Stimulated activated naive B cell treated with anti-CD40 and anti-IgM and Interleukin-4, amounts not matched to agents 10 μg/mL and 1 μg/mL and 100 μg/mL, for 72 hours (primary cell): ENCODE measurements at regions not wholly inside any gene's neighbourhood (a gene's known extent, or its start where the extent isn't known, plus 50 kb on each side); places are given as distances from the start of the nearest gene placed in this dataset.

ENCODE experiments used
- ATAC-seq, 2 donors: fragments of 150-1000 bp; cut with Tn5 transposase; replicated peaks; 2 replicates each; pipeline ENCODE4 v1.10.0; 2021; ENCODE audit warnings: moderate library complexity in 1 of 2
- DNase-seq: peaks from one replicate; pipeline ENCODE4 v3.0.0; 2021
- H3K27ac Mint-ChIP-seq: one replicate; pipeline ENCODE4 v1.8.0; 2022; ENCODE audit warnings: mild to moderate bottlenecking, mixed read lengths
- H3K27me3 Mint-ChIP-seq, 2 donors: one replicate each; pipeline ENCODE4 v1.8.0; 2022; ENCODE audit warnings: mixed read lengths in 2 of 2
- H3K36me3 Mint-ChIP-seq, 2 donors: one replicate each; pipeline ENCODE4 v1.8.0; 2022; ENCODE audit warnings: mixed read lengths in 2 of 2, mild to moderate bottlenecking in 1 of 2
- H3K4me1 Mint-ChIP-seq, 2 donors: one replicate each; pipeline ENCODE4 v1.8.0; 2022; ENCODE audit warnings: mixed read lengths in 2 of 2, mild to moderate bottlenecking in 1 of 2
- H3K4me3 Mint-ChIP-seq, 2 donors: one replicate each; pipeline ENCODE4 v1.8.0; 2022; ENCODE audit warnings: mild to moderate bottlenecking in 2 of 2, mixed read lengths in 2 of 2, moderate library complexity in 1 of 2
- H3K9me3 Mint-ChIP-seq, 2 donors: one replicate each; pipeline ENCODE4 v1.8.0; 2022; ENCODE audit warnings: mixed read lengths in 2 of 2, mild to moderate bottlenecking in 1 of 2

- no peaks in the 10 kb centered on the region for H3K27me3 Mint-ChIP-seq
Observed at GRCh38 chr9:23621188-23621587, 204.9 kb downstream of the ELAVL2 start.

GRCh38 chr9:23621924-23622323 lies 204.1 kb downstream of the ELAVL2 start:
- H3K4me3 Mint-ChIP-seq: no peak overlapping the region
- DNase-seq (no peak), ATAC-seq (no peak)
- peaks cover 0 to 10% of the 10 kb centered on the region in 2 donors for H3K9me3 Mint-ChIP-seq
- no peaks in the 10 kb centered on the region for H3K27me3 Mint-ChIP-seq
- H3K27ac Mint-ChIP-seq: no peak overlapping the region
- no peaks in the 10 kb centered on the region for H3K4me1 Mint-ChIP-seq
- no peaks in the 10 kb centered on the region for H3K36me3 Mint-ChIP-seq

More at GRCh38 chr9:23621188-23621587, 204.9 kb downstream of the ELAVL2 start:
- no peak for ATAC-seq
- Mint-ChIP-seq H3K4me3 (no peak overlapping the region), H3K27ac (no peak overlapping the region), H3K9me3 (peaks cover 0 to 7% of the 10 kb centered on the region in 2 donors), H3K4me1 (no peaks in the 10 kb centered on the region), H3K36me3 (no peaks in the 10 kb centered on the region)
- no peak for DNase-seq

GRCh38 chr9:23622396-23622795 lies 203.6 kb downstream of the ELAVL2 start:
- Mint-ChIP-seq H3K9me3 (peaks cover 0 to 9% of the 10 kb centered on the region in 2 donors), H3K4me3 (no peak overlapping the region), H3K27ac (no peak overlapping the region), H3K4me1 (no peaks in the 10 kb centered on the region), H3K27me3 (no peaks in the 10 kb centered on the region), H3K36me3 (no peaks in the 10 kb centered on the region)
- ATAC-seq (no peak), DNase-seq (no peak)

DNA sequence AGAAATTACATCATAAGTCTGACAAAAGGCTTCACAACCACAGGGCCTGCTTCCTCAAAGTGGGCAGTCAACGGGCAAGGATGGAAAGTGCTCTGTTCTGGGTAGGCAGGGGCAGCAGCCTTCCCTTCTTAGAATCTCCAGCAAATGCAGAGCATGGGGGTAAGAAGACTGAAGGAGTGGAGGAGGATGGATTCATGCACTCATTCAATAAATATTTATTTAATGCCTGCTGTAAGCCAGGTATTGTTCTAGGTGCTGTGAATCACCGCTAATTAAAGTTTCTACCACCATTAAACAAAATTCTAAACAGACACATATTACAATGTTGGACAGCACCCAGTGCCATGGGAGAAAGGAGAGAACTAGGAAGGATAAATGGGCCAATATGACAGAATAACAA lies 195.6 kb downstream of the ELAVL2 start:
- Mint-ChIP-seq H3K27ac (no peak overlapping the region), H3K36me3 (no peaks in the 10 kb centered on the region), H3K9me3 (peaks cover 0 to 2% of the 10 kb centered on the region in 2 donors), H3K27me3 (no peaks in the 10 kb centered on the region), H3K4me3 (no peak overlapping the region), H3K4me1 (no peaks in the 10 kb centered on the region)
- ATAC-seq (no peak), DNase-seq (no peak)

- H3K27ac Mint-ChIP-seq: no peak overlapping the region
- no peak for DNase-seq
- no peak overlapping the region for H3K4me3 Mint-ChIP-seq
- H3K4me1 Mint-ChIP-seq: no peaks in the 10 kb centered on the region
- H3K36me3 Mint-ChIP-seq: no peaks in the 10 kb centered on the region
- no peaks in the 10 kb centered on the region for H3K9me3 Mint-ChIP-seq
- ATAC-seq: no peak
- H3K27me3 Mint-ChIP-seq: no peaks in the 10 kb centered on the region
Observed at GRCh38 chr9:23635276-23635675, 190.8 kb downstream of the ELAVL2 start.

DNA sequence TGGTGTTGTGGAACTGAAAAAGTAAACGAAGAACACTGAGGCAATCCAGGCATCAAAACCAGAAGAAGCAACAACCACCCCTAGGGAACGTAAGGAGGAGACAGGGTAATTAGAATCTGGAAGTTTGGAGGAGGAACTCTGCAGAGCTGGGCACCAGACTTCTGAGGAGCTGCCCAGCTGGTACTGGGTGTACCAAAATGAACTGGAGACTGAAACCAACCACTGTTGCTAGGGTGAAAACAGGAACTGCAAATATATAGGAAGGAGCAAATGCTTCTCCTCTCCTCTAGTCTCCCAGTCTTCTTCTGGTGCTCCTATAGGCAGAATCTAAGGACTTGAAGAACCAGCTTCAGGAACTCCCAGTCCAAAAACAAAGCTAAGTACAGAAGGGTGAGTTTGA lies 189.8 kb downstream of the ELAVL2 start:
- ATAC-seq: no peak
- H3K9me3 Mint-ChIP-seq: no peaks in the 10 kb centered on the region
- no peak overlapping the region for H3K4me3 Mint-ChIP-seq
- DNase-seq: no peak
- H3K27me3 Mint-ChIP-seq: no peaks in the 10 kb centered on the region
- H3K36me3 Mint-ChIP-seq: no peaks in the 10 kb centered on the region
- H3K4me1 Mint-ChIP-seq: no peaks in the 10 kb centered on the region
- H3K27ac Mint-ChIP-seq: no peak overlapping the region

- Mint-ChIP-seq H3K27me3 (no peaks in the 10 kb centered on the region), H3K4me3 (no peak overlapping the region), H3K9me3 (no peaks in the 10 kb centered on the region), H3K4me1 (no peaks in the 10 kb centered on the region), H3K27ac (no peak overlapping the region), H3K36me3 (no peaks in the 10 kb centered on the region)
- ATAC-seq (no peak), DNase-seq (no peak)
Observed at GRCh38 chr9:23638011-23638410, 188.0 kb downstream of the ELAVL2 start.

- Mint-ChIP-seq H3K4me1 (no peaks in the 10 kb centered on the region), H3K36me3 (no peaks in the 10 kb centered on the region), H3K9me3 (no peaks in the 10 kb centered on the region), H3K4me3 (no peak overlapping the region), H3K27ac (no peak overlapping the region), H3K27me3 (no peaks in the 10 kb centered on the region)
- ATAC-seq (no peak), DNase-seq (no peak)
Observed at GRCh38 chr9:23638837-23639426, 187.1 kb downstream of the ELAVL2 start.
